GM12801 (cell line): ENCODE measurements at regions not wholly inside any gene's neighbourhood (a gene's known extent, or its start where the extent isn't known, plus 50 kb on each side); places are given as distances from the start of the nearest gene placed in this dataset.

Experiments
- TF ChIP-seq, protein P1 (sequence below): IDR thresholded peaks from one replicate; pipeline ENCODE4 v1.5.1; 2011; ENCODE audit warnings: control low read depth; ENCODE audit not compliant: insufficient read length; ENCODE audit errors: extremely low read depth

DNA sequence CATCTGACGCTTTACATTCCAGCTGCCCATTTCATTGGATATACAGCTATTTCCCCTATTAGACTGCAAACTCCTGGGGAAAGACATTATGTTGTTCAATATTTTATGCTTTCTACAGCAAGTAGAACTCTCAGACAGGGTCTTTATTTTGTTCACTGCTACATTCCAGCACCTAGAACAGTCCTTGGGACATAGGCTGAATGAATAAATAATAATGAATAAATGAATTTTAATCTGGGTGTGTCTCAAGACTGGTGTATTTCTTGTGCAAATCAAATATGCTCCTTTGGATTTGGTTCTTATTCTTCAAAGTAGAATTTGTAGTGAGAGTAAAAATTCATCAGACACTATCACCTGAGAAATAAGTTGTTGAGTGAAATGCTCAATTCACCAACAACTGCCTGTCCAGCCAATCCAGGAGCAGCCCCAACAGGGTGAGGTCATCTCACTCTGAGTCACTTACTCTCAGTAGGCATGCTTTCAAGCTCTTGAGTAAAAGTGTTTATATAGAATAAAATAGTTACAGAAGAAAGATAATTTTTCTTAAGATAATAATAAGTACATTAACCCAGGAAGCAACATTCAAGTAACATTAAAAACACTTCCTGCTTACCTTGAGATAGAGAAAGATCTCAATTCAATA lies 287.5 kb upstream of the NPVF start:
- TF ChIP-seq, protein P1, sequence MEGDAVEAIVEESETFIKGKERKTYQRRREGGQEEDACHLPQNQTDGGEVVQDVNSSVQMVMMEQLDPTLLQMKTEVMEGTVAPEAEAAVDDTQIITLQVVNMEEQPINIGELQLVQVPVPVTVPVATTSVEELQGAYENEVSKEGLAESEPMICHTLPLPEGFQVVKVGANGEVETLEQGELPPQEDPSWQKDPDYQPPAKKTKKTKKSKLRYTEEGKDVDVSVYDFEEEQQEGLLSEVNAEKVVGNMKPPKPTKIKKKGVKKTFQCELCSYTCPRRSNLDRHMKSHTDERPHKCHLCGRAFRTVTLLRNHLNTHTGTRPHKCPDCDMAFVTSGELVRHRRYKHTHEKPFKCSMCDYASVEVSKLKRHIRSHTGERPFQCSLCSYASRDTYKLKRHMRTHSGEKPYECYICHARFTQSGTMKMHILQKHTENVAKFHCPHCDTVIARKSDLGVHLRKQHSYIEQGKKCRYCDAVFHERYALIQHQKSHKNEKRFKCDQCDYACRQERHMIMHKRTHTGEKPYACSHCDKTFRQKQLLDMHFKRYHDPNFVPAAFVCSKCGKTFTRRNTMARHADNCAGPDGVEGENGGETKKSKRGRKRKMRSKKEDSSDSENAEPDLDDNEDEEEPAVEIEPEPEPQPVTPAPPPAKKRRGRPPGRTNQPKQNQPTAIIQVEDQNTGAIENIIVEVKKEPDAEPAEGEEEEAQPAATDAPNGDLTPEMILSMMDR: no peak

DNA sequence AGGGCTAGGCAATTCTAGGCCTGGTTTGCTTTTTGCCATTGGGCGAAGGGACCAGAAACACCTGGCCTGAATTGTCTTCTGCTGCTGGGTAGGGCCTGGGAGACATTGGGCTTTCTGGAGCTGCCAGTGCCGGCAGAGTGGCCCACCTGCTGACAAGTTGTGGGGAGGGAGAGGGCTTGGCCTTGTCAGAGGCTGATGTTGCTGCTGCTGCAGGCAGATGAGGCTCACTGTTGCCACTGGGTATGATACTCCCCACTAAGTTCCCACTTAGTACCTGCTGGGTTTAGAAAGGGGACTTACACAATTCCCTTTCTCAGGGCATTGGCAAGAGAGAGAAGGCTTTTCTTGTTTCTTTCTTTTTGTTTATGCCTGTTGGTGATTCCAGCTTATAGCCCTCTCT lies 289.6 kb upstream of the NPVF start:
- TF ChIP-seq, protein P1: no peak

DNA sequence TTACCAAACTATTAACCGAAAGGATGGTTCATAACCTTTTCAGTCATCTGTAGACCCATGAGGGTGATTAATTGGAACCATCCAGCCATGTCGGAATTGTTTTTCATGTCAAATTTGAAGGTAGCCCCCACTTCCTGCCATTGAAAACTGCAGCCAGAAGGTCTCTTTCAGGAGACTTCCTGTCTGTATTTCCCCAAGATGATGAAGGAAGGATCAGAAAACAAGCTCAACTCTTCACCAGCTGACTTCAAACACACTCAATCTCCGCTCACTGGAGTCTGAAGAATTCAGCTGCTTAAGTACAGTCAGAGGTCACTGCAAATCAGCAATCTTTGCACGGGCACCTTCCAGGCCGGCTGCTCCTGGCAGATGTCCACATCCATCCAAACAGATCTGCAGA lies 291.7 kb upstream of the NPVF start:
- TF ChIP-seq, protein P1: no peak

DNA sequence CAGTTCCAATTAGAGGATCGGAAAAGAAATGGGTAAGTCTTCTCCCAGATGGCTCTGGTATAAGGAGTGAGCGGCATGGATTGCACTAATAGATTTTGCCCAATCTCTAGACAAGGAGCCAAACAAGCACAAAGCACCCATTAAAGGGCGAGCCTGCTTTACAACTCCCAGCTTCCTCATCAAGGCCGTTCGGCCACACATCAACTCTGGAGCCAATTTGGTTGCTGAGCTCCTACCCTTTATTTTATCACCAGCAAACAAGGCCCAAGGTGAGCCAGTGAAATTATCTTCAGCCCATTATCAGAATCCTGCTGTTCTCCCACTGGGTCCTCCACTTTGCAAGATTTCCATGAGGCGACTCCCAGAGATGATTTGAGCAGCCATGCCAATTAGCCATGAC lies 292.2 kb upstream of the NPVF start:
- TF ChIP-seq, protein P1: no peak

DNA sequence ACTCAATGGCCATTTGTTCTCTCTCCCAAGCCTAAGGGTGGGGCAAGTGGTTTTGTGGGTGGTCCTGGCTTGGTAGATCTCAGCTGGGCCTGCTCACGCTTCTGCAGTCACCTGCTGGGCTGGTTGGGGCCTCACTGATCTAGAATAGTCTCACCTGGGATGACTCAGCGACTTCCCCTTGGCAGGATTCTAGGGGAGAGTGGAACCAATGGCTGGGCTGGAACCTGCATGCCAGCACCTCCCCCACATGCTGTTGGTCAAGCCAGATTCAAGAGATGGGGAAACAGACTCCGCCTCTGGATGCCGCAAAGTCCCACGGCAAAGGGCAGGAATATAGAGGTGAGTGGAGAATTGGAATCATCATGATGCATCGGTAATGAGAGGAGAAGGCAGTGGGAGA lies 292.9 kb upstream of the NPVF start:
- TF ChIP-seq, protein P1: no peak

DNA sequence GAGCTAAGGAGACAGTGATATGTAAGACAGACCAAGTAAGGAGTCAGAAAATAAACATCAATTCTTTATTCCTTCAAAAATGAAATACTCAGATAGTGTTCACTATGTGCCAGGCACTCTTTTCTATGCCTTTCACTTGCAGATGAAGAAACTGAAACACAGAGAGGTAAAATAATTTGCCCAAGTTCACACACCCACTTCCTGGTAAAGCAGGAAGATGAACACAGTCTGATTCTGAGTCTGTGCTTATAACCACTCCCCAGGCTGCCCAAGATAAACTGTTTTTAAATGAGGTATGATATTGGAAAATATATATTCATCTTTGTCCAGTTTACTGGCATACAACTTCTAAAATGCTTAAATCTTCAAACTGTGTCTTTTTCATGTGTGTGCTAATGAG lies 294.4 kb upstream of the NPVF start:
- TF ChIP-seq, protein P1: no peak

DNA sequence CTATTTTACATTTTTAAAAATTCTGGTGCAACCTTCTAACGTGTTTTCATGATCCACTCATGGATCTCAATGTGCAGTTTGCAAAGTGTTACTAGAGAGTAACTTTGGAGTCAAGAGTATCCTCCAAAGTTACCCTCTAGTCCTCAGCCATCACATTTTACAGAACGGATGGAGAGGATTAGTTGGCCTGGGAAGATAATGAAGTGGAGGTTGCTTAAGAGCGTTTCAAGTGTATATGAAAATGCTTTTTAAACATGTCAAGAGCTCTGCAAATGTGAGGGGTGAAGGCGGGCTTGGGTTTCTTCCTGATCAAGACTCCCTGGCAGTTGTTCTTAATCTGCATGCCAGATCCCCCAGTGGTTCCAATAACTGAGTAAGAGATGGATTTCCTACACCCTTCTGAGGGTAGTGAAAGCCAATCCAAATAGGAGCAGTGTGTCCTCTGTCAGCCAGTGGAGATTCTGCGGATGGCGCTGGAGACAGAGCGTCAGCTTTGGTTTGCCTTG lies 299.4 kb upstream of the NPVF start:
- TF ChIP-seq, protein P1: no peak
